ENCODE measurements at regions not wholly inside any gene's neighbourhood (a gene's known extent, or its start where the extent isn't known, plus 50 kb on each side); places are given as distances from the start of the nearest gene placed in this dataset.

DNA sequence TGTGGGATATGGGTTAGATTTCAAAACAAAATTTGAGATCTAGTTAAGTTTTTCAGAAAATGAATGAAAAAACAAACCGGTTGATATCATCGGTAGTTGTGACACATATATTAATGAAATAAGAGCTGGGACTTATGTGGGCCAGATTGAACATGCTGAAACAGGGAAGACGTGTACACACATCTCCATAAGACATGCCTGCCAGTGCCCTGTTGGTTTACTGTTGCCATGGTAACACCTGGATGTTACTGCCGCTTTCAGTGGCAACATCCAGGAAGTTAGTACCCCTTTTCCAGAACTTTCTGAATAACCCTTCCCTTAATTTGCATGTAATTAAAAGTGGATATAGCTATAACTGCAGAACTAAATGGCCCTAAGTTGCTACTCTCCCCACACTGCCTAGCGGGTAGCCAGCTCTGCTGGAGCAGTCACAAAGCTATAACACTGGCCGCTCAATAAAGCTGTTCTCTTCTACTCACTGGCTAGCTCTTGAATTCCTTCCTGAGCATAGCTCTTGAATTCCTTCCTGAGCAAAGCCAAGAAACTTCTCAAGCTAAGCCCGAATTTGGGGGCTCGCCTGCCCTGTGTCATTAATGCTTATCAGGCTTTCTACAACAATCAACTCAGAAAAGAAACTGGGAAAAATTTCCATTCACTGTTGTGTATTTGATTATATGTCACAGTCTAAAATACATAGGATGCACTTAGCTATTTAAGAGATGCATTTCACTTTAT is 776.3 kb upstream of the CDH7 start:
- TF ChIP-seq, protein P1, sequence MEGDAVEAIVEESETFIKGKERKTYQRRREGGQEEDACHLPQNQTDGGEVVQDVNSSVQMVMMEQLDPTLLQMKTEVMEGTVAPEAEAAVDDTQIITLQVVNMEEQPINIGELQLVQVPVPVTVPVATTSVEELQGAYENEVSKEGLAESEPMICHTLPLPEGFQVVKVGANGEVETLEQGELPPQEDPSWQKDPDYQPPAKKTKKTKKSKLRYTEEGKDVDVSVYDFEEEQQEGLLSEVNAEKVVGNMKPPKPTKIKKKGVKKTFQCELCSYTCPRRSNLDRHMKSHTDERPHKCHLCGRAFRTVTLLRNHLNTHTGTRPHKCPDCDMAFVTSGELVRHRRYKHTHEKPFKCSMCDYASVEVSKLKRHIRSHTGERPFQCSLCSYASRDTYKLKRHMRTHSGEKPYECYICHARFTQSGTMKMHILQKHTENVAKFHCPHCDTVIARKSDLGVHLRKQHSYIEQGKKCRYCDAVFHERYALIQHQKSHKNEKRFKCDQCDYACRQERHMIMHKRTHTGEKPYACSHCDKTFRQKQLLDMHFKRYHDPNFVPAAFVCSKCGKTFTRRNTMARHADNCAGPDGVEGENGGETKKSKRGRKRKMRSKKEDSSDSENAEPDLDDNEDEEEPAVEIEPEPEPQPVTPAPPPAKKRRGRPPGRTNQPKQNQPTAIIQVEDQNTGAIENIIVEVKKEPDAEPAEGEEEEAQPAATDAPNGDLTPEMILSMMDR (IDR thresholded peaks at IDR 0.05): no peak
- no peak for TF ChIP-seq POLR2A (IDR thresholded peaks at IDR 0.05)

Measured in Peyer's patch (tissue), 4 donors.